NCI-H526 (cell line): ENCODE measurements at regions not wholly inside any gene's neighbourhood (a gene's known extent, or its start where the extent isn't known, plus 50 kb on each side); places are given as distances from the start of the nearest gene placed in this dataset.

Experiments used
- DNase-seq, 2 experiments: peaks; one replicate each; lab custom pipeline; 2025; lab: John Stamatoyannopoulos, UW

DNA sequence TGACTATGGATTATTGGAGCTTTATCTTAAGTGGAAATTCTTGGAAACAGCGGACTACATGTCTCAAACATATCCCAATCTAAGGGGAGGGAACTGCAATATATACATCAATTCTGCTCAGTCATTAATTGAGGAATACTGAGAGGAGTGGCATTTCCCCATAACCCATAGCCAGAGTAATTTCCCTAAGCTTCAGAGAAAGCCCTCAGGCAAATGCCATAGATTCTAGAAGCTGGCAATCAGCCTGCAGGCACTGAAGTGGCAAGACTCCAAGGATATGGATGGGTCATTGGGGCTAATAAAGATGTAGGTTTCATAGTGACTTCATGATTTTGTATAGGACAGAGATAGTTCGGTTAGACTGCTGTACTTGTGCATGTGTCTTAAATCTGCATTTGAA lies 1960.5 kb upstream of the PIK3C3 start:
- no peak for DNase-seq

DNA sequence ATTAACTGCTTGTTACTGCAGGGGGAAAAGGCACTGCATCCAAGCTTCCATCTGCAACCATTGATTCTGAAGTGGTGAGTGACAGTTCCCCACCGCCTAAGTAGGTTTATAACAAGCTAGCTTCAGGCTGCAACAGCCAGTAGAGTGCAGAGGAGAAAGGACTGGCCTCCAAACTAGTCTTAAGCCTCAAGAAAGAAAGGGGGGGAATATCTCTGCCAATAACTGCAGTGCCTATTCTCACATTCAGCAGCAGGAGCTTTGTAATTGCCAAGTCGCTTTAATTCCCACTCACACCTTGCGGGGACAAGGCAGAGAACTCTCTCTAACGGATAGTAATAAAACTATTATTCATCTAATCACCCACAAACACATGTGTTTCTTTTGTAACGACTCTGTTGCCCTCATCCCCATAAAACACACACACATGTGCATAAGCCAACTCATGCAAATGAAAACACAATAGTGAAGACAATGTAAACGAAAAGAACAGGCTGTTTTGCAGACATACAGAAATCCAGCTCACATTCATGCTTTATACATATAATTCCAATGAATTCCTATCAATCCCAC lies 1963.3 kb upstream of the PIK3C3 start:
- peak; percentile 1 to 15 for DNase-seq

DNA sequence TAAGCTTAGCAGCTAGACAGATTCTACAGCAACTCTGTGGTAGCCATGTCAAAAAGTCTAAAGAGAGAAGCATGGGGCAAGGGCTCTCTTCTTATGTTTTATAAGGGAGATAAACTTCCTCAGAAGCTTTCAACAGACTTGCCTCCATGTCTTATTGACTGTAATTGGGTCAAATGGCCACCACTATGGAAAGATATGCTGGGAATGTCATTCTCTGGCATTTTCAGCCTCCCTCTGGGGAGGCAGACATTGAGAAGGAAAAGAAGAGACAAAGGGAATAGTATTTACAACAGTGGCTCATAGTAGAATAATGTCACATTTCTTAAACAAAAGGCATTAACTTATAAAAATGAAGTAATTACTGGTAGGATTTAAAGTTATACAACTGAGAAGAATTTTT lies 1964.5 kb upstream of the PIK3C3 start:
- DNase-seq = no peak

DNA sequence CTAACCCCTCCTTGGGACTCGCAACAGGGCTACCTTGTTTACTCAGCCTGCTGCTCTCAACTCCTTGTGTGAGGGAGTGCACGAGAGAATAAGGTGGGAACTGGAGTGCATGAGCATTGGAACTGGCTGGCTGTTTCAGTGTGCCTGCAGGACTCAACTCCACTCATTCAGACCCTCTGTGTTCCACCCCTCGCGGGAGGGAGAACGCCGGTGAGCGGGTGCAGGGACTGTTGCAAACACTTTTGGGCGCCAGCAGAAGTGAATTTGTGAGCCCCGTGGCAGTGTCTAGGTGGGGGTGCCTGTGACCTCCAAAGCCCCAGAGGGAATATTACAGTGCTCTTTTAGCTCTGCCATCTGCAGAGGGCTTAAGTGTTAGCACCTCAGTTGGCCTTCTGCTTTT lies 1978.3 kb upstream of the PIK3C3 start:
- DNase-seq = no peak

DNA sequence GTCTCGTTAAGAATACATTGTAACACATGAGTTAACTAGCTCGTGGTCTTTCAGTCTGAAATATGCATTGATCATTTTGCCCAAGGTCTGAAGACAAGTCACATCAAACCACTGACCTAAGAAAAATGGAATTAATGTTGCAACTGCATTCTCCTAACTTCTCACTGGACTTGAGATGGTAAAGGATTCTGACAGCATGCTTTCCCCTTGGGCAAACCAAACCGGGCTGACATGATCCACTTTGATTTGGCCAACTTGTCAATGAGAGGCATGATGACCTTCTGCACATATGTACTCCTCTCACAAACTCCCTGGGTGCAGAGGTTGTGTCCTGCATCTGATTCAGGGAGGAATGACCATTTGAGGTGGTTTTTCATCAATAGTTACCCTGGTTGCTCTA lies 1982.5 kb upstream of the PIK3C3 start:
- DNase-seq = no peak

DNA sequence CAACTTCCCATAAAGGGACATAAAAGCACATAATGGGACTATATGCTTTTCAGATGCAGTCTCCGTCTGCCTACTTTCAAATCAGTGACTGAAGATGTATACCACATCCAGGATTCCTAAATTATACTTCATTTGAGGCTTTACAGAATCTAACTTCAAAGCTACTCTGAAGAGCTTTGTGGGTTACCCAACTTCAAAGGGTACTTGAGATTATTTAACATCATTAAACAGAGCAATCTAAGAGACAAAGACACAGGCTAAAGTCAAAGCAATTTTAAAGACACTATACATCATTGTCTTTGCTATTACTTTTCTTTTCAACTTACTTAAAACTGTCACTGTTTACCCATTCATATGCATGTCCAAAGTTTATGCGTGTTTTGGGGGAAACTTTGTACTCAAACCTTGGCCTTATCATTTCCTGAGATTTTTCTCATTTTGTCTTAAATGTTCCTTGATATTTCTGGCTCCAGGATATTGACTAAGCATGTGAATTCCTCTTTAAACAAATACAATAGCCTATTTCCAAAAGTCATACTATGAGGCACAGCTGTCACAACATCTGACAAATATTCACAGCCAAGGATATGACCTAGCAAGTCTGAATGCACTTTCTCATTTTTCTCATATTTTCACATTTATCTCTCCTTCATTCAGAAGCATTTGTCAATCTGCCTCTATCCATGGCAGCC lies 1985.1 kb upstream of the PIK3C3 start:
- DNase-seq = no peak

DNA sequence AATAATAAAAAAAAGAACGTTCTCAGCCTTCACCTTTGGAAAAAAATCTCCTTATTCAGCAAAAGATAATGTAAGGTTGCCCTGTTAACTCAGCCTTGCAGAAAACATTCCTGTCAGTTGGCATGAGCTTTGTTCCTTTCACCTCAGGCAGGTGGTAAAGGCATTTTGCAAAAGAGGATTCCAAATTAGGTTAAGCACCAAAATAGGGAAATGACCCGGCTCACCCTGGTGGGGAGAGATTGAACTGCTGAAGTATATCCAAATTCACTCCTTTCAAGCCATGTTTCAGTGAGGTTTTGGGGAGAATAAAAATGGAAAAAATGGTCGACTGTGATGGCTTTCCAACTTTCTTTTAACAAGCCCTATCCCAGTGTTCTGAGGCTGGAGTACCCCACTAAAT lies 1988.8 kb upstream of the PIK3C3 start:
- DNase-seq = no peak

DNA sequence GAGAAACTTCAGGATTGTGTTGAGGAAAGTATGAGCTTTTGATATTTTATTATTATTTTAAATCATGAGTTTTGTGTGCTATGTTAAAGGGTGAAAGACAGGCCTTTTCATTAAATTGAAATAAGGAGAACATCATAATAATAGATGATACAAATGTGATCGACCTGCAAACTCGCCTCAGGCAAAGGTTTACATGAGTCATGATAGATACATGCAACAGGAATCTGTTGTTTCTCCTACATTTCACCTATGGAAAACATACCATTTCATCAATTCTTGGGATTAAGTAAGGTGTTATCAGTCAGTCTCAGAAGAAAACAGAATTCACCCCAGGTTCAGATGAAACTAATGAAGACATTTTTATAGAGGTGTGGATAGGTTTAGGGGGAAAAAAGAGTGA lies 1992.5 kb upstream of the PIK3C3 start:
- no peak for DNase-seq

DNA sequence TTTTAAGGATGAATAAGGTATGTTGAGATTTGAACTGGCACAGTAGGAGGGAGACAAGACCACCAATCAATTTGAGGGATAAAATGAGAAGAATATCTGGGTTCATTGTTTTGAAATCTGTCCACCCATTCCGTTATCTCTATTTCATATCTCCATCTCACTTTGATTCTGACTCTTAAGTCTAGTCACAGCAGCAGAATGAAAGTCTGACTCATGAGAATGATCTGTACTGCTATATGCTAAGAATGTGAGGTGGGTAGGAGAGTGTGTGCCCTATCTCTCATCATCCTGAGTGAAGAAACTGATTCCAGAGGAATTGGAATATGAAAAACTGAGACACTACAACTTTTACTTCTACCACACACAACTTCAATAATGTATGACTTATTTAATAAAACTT lies 1994.5 kb upstream of the PIK3C3 start:
- no peak for DNase-seq

DNA sequence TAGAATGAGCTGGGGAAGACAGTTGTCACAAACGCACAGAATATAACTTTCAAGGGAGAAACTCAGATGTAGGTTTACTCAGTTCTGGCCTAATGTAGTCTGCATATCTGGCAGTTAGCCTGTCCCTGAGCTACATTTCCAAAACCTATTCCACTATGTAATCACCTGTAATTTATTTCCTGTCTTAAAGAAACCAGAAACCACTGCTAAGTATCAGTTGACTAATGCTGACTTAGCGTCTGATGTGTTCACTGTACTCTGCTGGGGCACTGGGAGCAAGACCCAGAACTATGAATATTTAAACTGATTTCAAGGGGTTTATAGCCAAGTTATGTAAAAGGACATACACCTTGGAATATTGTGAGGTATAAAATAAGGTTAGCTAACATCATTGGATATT lies 1995.2 kb upstream of the PIK3C3 start:
- DNase-seq = no peak

DNA sequence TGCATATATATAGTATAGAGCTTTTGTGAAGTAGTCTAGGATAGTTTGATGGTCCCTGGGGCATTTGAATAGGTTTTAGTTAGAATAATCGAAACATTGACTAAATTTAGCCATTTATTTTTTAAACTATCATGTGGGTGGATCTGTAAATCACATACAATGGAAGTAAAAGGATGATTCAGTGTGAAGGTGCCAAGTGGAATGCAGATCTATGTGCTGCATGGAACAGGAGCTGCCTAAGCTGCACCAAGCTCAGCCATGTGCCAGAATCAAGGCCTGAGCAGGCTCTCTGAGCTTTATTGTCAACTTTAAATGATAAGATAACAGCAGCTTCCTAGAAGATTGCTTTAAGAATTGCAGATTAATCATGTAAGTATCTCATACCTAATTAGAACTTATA lies 1996.2 kb upstream of the PIK3C3 start:
- DNase-seq = no peak

DNA sequence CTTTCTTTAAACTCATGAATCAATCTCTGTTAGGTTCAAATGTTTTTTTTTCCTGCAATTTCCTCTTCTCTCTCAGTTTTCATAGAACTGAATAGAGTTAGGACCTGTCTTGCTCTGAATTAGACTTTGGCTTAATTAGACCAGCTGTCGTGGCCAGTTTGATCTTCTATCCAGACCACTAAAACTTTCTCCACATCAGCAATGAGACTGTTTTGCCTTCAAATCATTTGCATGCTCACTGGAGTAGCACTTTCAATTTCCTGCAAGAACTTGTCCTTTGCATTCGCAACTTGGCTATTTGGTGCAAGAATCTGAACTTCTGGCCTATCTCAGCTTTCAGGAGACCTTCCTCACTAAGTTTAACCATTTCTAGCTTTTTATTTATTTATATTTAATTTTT lies 2002.2 kb upstream of the PIK3C3 start:
- no peak for DNase-seq

DNA sequence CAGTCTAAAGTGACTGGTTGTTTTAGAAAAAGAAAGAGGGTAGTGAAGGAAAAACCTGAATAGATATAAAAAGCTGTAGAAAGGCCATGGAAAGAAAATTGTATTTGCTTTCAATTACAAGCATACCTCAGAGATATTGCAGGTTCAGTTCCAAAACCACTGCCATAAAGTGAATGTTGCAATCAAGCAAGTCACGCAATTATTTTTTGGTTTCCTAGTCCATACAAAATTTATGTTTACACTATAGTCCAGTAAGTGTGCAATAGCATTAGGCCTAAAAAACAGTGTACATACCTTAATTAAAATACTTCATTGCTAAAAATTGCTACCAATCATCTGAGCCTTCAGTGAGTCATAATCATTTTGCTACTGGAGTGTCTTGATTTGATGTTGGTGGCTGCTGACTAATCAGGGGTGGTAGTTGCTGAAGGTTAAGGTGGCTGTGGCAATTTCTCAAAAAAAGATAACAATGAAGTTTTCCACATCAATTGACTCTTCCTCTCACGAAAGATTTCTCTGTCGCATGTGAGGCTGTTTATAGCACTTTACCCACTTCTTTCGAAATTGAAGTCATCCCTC lies 2003.8 kb upstream of the PIK3C3 start:
- DNase-seq = no peak

DNA sequence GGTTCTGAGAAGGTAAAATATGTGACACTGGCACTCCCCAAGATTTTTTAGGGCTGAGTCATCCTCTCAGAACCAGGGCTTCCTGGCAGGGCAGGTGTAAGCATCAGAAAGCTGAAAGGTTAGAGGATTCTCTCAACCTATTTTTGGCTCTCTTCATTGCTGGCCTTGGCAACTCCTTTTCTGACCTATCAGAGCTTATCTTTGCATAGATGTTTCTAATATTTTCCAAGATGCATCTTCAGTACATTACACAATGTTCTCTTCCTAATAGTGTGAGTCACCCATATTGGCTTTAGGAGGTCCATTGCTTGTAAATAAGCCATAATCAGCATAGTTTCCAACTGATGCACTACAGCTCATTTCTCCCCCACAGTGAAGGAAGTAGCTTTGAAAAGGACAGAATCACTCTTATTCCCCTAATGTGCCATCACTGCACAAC lies 2008.4 kb upstream of the PIK3C3 start:
- DNase-seq = no peak

DNA sequence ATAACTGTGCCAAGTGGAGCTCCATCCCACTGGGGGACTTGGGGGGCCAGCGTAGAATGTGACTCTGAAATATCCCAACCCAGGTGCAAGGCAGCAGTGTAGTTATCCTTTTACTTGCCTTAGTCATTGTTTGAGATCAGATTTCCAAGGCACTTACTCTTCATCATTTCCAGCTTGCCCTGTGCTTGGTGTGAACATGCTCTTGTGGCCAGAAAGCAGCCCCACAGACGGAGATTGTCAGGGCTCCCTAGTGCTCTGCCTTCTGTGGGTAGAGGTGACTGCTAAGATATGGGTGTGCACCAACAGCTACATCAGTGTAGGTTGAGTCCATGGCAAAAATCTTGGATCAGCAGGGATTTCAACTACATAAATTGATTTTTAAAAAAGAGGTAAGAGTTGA lies 2010.0 kb upstream of the PIK3C3 start:
- DNase-seq = no peak

DNA sequence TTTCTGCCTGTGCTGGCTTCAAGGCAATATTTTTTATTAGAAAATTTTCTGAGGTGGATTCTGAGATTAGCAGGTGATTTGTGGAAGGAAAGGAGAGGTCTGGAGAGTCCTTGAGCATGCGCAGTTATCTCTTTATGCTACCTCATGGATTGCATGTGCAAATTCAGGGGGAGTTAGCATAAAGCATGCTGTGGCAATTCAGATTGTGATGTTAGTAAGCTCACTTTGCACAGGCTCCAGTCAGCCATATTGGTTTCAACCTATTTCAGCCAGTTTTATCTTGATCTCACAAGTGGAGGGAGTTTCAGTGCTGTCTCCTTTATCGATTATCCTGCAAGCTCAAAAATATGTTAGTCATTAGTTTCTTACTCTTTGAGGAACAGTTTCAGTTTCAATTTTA lies 2012.3 kb upstream of the PIK3C3 start:
- no peak for DNase-seq

DNA sequence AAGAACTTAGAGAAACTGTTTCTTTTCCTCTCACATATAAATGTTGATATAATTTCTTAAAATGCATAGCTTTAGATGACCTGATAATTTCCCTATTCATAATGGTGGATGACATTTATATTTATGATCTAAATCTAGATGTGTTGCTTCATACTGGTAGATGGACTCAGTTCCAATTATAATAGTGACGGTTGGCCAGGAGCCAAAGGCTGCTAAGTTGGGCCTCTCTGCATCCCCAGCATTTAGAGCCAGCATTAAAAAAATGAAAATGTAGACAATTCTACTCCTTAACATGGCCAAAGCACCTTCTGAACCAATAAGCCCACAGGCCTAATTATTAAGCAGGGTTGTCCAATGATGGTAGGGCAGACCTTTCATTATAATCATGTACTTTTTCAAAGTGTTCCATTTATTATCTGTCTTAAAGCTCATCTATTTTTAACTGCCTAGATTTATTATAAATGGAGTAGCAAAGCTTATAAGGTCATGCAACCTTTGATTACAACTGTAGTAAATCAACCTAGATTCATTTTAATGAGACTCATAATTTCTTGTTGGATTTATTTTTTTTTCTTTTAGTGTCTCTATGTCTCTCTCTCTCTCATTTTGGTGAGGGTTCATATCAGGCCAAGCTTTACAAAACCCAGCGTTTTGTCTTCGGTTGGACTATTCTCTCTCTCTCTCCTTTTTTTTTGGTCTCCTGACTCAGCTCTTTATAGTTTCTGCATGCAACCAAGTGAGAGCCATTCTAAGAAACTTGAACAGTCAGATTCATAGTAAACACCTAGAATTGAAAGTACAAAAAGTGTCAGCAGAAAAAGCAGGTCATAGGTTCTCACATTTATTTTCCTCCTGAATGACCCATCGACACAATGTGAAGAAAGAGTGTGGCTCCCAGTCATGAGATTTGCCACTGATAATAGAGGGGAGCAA lies 2016.1 kb upstream of the PIK3C3 start:
- DNase-seq = no peak

DNA sequence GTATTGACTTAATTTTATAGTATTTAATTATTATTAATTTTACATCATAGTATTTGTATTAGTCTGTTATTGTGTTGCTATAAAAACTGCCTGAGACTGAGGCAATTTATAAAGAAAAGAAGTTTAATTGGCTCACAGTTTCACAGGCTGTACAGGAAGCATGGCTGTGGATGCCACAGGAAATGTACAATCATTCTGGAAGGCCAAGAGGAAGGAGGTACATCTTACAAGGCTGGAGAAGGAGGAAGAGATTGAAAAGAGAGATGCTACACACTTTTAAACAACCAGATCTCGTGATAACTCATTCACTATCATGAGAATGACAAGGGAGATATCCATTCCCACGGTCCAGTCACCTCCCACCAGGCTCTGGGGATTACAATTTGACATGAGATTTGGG lies 2019.4 kb upstream of the PIK3C3 start:
- DNase-seq = no peak

DNA sequence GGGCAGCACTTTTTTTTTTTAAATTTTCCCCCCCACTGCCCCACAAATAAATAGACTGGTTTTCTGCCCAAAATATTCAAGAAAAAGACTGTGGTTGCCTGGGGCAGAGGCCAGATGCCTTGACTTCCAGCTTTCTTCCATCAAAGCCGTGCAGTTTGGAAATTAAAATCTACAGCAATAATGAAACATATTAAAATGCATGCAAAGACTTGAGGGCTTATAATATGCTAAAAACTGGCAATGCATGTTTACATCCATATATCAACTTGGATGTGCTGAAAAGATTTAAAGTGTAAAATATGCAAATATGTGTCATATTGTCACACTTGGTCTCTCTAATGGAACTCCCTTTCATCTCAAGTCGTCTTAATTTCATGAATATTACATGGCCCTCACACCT lies 2036.2 kb upstream of the PIK3C3 start:
- no peak for DNase-seq

DNA sequence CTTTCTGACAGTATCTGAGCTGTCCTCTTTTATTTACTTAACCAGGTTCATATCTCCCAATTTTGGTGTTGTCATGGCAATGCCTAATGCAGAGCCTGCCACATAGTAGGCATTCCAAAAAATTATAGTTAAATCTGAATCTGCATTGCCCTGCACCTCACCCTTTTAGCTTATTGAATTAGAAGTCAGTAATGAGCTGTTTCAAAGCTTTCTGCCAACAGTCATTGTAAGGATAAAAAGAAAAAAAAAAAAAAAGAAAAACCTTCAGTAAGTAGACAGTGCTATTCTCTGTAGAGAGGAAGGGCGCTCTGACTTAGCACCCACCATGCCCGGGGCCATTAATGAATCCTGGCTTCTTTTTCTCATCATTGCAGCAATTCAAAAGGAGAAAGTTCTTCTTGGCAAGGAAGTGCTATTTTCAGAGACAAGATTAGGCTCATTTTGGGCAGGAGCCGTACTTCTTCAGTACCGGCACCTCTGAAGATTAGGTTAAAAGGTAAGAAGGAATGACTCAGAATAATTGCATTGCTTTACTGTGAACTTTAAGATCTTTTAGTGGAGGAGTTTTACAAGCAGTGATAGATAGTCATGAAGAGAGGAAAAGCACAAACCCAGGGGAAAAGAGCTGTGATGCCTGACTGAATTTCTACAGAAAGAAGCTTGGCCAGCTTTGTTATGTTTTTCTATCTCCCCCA lies 2041.2 kb upstream of the PIK3C3 start:
- DNase-seq = no peak

DNA sequence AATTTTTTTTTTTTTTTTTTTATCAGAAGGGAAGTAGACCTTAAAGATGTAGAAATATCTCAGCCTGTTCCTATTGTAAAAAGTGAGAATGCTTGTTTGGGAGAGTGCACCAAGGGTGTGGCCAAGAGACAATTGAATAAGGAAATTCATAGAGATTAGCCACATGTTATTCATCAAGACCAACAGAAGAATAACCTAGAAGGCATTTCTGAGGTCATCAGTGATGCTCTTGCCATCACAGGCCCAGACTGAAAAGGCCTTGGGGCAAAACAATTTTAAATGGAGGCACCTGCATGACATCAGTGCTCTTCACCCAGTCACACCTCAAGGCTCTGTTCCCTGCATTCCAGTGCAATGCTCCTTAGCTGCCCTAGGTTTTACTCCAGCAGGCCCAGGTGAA lies 2043.3 kb upstream of the PIK3C3 start:
- no peak for DNase-seq

DNA sequence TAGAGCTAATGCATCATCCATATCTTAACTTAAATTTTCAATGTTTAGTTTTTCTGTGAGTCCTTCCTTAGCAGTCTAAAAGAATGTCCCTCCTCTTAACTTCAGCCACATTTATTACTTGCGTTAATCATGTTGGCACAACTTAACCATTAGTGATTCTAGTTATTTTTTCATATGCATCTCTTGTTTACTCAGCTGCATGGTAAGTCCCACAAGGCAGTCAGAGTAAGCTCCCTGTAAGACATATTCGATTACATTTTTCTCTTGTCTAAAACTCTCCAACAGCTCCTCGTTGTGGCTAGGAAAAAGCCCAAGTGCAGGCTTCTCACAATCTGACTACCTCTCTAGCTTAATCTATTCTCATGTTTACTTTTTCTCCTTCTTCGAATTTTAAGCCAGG lies 2045.3 kb upstream of the PIK3C3 start:
- no peak for DNase-seq
